A549 (cell line): ENCODE measurements at regions not wholly inside any gene's neighbourhood (a gene's known extent, or its start where the extent isn't known, plus 50 kb on each side); places are given as distances from the start of the nearest gene placed in this dataset.

ENCODE experiments used
- ATAC-seq, 2 experiments: fragments of 200-7000 bp in 1 of 2; fragments of >200 bp in 1 of 2; cut with Nextera tagmentation in 1 of 2; cut with Tn5 transposase in 1 of 2; 3 replicates each; pipeline versions ENCODE4 v1.8.0 to v1.9.1; 2018 to 2020; ENCODE audit warnings: mild to moderate bottlenecking in 1 of 2, moderate library complexity in 1 of 2
- CTCF ChIA-PET: fragments of 300-600 bp; sonication (Branson Sonifier 250); formaldehyde crosslinking; extraction: SDS; loops from one replicate; lab custom pipeline; 2021; ENCODE audit warnings: antibody characterized with exemption, inconsistent platforms; lab: Yijun Ruan, JAX
- POLR2A ChIA-PET: fragments of 350-600 bp; formaldehyde crosslinking; extraction: SDS; loops from one replicate; lab custom pipeline; 2021; ENCODE audit warnings: antibody characterized with exemption, inconsistent platforms; lab: Yijun Ruan, JAX
- DNase-seq, 2 experiments: peaks; one replicate each; pipeline versions ENCODE4 v3.0.0 to v3.0.0-alpha.2; 2011 to 2016; ENCODE audit warnings: low read depth in 1 of 2, low spot score in 1 of 2
- FAIRE-seq: peaks from 2 replicates; lab custom pipeline; 2011; peaks lifted over from hg19 to GRCh38; lab: Jason Lieb, UNC
- H3K27ac ChIP-seq, 2 experiments: fragments of >200 bp; sonication (Bioruptor Twin); formaldehyde crosslinking; 3 replicates each; pipeline ENCODE4 v1.5.1; 2016 to 2017
- H3K4me1 ChIP-seq: fragments of >200 bp; sonication (Bioruptor Twin); formaldehyde crosslinking; 3 replicates; pipeline ENCODE4 v1.6.1; 2016
- H3K4me2 ChIP-seq: fragments of >200 bp; sonication (Bioruptor Twin); formaldehyde crosslinking; 3 replicates; pipeline ENCODE4 v1.6.1; 2016
- H3K4me3 ChIP-seq: fragments of >200 bp; sonication (Bioruptor Twin); formaldehyde crosslinking; 3 replicates; pipeline ENCODE4 v1.5.1; 2016
- H3K9me3 ChIP-seq: fragments of >200 bp; sonication (Bioruptor Twin); formaldehyde crosslinking; 3 replicates; pipeline ENCODE4 v1.6.1; 2016
- CBX2 ChIP-seq: fragments of 200-600 bp; sonication (generic); IDR thresholded peaks from 2 replicates; pipeline ENCODE4 v1.6.1; 2016; ENCODE audit warnings: low read depth, mild to moderate bottlenecking, borderline replicate concordance
- CBX8 ChIP-seq: fragments of 200-600 bp; sonication (generic); IDR thresholded peaks from 2 replicates; pipeline ENCODE4 v1.6.1; 2016
- CEBPB ChIP-seq, 2 experiments: fragments of >200 bp in 1 of 2; sonication (Bioruptor Twin) in 1 of 2; formaldehyde crosslinking in 1 of 2; IDR thresholded peaks; 2 replicates each; pipeline ENCODE4 v1.6.1; 2012 to 2016
- CHD2 ChIP-seq: fragments of 150-350 bp; IDR thresholded peaks from 2 replicates; pipeline ENCODE4 v1.6.1; 2014; ENCODE audit warnings: low read length; ENCODE audit not compliant: partially characterized antibody
- CHD4 ChIP-seq: fragments of 200-600 bp; sonication (generic); IDR thresholded peaks from 2 replicates; pipeline ENCODE4 v1.6.1; 2016; ENCODE audit warnings: antibody characterized with exemption, mild to moderate bottlenecking, borderline replicate concordance
- EHF ChIP-seq: fragments of 250-450 bp; sonication (Bioruptor Pico); IDR thresholded peaks from 2 replicates; pipeline ENCODE4 v1.5.0; 2020; ENCODE audit warnings: mild to moderate bottlenecking
- EP300 ChIP-seq, 2 experiments: fragments of >200 bp; sonication (Bioruptor Twin); formaldehyde crosslinking; IDR thresholded peaks; 2 replicates in 1 of 2; 3 replicates in 1 of 2; pipeline ENCODE4 v1.6.1; 2016 to 2017
- ESRRA ChIP-seq: fragments of 150-350 bp; IDR thresholded peaks from 2 replicates; pipeline ENCODE4 v1.6.1; 2014; ENCODE audit warnings: mild to moderate bottlenecking, low read length, borderline replicate concordance
- GATA3 ChIP-seq: IDR thresholded peaks from 2 replicates; pipeline ENCODE4 v1.6.1; 2012; ENCODE audit warnings: borderline replicate concordance
- HEYL ChIP-seq: fragments of 250-450 bp; sonication (Bioruptor Pico); IDR thresholded peaks from 2 replicates; pipeline ENCODE4 v1.8.0; 2021; ENCODE audit warnings: mild to moderate bottlenecking, moderate library complexity
- HOXB13 ChIP-seq: fragments of 250-450 bp; sonication (Bioruptor Pico); IDR thresholded peaks from 2 replicates; pipeline ENCODE4 v1.5.0; 2020; ENCODE audit warnings: low read depth, mild to moderate bottlenecking, moderate library complexity
- JUN ChIP-seq, 2 experiments: fragments of >200 bp; sonication (Bioruptor Twin); formaldehyde crosslinking; IDR thresholded peaks; 2 replicates in 1 of 2; 3 replicates in 1 of 2; pipeline ENCODE4 v1.6.1; 2016 to 2017
- MAX ChIP-seq: IDR thresholded peaks from 2 replicates; pipeline ENCODE4 v1.6.1; 2012
- POLR2A ChIP-seq: IDR thresholded peaks from 2 replicates; pipeline ENCODE4 v1.6.1; 2012; ENCODE audit warnings: mild to moderate bottlenecking, low read length
- POLR2AphosphoS2 ChIP-seq: conservative IDR thresholded peaks from 2 replicates; pipeline ENCODE4 v1.6.1; 2012; ENCODE audit warnings: low read length, improper control_type of control experiment, inconsistent platforms
- SMC3 ChIP-seq: fragments of >200 bp; sonication (Bioruptor Twin); formaldehyde crosslinking; IDR thresholded peaks from 3 replicates; pipeline ENCODE4 v1.6.1; 2018; ENCODE audit warnings: inconsistent platforms
- TP53 ChIP-seq: fragments of 250-450 bp; sonication (Bioruptor Pico); IDR thresholded peaks from 2 replicates; pipeline ENCODE4 v1.5.0; 2021; ENCODE audit warnings: mild to moderate bottlenecking, moderate library complexity
- ZFP36 ChIP-seq: fragments of 450-650 bp; IDR thresholded peaks from 2 replicates; pipeline ENCODE4 v1.6.1; 2014; ENCODE audit warnings: borderline replicate concordance; ENCODE audit not compliant: partially characterized antibody
- WGBS: methylation state at CpG from one replicate; pipeline ENCODE4 v1.1.6; 2017; ENCODE audit errors: missing lambda C conversion rate; 5-methylcytosine and 5-hydroxymethylcytosine counted together
- TF ChIP-seq, protein P1 (sequence below): fragments of >200 bp; sonication (Bioruptor Twin); formaldehyde crosslinking; IDR thresholded peaks from 3 replicates; pipeline ENCODE4 v1.5.1; 2016
- TF ChIP-seq, protein P2 (sequence below): fragments of 250-450 bp; sonication (Bioruptor Pico); IDR thresholded peaks from 2 replicates; pipeline ENCODE4 v1.5.0; 2020; ENCODE audit warnings: low read depth, mild to moderate bottlenecking, moderate library complexity

DNA sequence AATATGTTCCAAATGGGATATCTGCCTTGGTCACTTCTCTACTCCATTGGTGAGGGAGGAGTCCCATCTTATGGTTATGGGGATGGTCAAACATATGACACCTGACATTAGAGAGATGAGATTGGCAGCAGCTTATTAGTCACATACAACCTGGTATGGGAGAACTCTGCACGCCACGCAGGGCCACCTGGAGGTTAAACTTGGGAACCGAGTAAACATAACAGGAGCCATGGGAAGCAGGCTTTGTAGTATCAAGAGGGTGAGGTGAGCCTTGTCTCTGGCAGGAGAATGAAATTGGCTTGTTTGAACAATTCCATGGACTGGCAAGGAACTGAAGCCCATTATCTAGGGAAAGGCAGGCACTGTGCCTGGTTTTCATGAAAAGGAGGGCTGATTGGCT is 238.7 kb upstream of the ELAC2 start:
- H3K4me2 ChIP-seq = no peak overlapping the region
- H3K27ac ChIP-seq = no peak overlapping the region
- H3K9me3 ChIP-seq = no peaks in the 10 kb centered on the region
- TF ChIP-seq CHD2 (no peak), CEBPB (IDR thresholded peaks at IDR 0.05) (no peak), JUN (IDR thresholded peaks at IDR 0.05) (no peak)
- TF ChIP-seq, protein P1, sequence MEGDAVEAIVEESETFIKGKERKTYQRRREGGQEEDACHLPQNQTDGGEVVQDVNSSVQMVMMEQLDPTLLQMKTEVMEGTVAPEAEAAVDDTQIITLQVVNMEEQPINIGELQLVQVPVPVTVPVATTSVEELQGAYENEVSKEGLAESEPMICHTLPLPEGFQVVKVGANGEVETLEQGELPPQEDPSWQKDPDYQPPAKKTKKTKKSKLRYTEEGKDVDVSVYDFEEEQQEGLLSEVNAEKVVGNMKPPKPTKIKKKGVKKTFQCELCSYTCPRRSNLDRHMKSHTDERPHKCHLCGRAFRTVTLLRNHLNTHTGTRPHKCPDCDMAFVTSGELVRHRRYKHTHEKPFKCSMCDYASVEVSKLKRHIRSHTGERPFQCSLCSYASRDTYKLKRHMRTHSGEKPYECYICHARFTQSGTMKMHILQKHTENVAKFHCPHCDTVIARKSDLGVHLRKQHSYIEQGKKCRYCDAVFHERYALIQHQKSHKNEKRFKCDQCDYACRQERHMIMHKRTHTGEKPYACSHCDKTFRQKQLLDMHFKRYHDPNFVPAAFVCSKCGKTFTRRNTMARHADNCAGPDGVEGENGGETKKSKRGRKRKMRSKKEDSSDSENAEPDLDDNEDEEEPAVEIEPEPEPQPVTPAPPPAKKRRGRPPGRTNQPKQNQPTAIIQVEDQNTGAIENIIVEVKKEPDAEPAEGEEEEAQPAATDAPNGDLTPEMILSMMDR = no peak
- WGBS = 0% methylated on average over 3 of the region's 3 CpGs
- no peak for ATAC-seq
- no peaks in the 10 kb centered on the region for H3K4me1 ChIP-seq
- no peak overlapping the region for H3K4me3 ChIP-seq
- POLR2A ChIA-PET = no interaction called here
- DNase-seq = peak in 1 of 2 experiments; percentile 4
- CTCF ChIA-PET = no interaction called here
- no peak for FAIRE-seq

DNA sequence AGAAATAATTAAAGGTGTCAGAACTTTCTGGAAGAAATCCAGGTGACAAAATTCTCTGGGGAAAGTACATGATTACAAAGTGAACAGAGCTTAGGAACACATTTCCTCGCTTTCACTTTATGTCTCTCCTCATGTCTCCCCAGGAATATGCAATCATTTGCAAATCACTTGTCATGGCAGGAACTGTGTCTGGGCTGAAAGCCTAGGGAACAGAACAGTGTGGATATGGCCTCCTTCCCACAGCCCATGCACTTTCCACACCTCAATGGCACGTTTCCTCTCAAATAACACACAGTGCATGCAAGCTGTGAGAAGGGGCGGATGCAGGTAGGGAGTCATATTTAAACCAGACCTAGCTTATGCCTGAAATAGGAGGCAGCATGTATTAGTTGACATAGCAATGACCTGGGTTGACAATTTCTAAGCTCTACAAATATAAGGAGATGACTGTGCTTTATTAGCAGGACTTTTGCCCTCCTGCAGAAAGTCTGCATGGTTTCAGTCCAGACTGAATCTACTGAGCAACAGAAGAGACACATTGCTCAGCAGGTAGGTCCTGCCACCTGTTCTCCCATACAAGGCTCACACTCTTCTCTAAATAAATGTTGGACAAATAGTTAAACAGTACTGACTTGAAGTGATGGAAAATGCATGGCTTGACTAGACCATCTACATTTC is 236.0 kb upstream of the ELAC2 start:
- POLR2A ChIA-PET = no interaction called here
- H3K4me3 ChIP-seq = no peak overlapping the region
- H3K27ac ChIP-seq = no peak overlapping the region
- CTCF ChIA-PET = no interaction called here
- TF ChIP-seq, protein P1 = no peak
- TF ChIP-seq SMC3 = no peak
- H3K4me2 ChIP-seq = no peak overlapping the region
- FAIRE-seq (no peak), ATAC-seq (no peak), DNase-seq (no peak)
- H3K4me1 ChIP-seq = no peaks in the 10 kb centered on the region
- 0% methylated on average over 3 of the region's 3 CpGs for WGBS
- H3K9me3 ChIP-seq = peaks cover 6% of the 10 kb centered on the region; the same call in 1 of the 3 replicates

DNA sequence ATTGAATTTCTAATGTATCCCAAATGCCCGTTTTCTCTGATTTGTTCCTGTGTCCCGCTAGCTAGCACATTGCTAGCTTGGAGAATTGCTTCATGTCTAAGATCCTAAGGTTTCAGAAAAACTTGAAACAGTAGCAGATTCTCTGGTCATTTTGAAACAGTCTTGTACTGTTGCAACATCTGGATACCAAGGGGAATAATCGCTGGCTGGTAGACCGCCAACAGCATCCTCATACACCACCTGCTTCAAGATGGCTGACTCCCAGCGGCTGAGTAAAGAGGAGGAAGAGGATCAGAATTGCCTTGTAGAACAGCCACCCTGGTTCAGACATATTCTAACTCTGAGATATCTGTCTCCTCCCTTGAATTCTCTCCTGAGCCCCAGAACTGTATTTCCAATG is 226.7 kb upstream of the ELAC2 start:
- ChIA-PET POLR2A (no interaction called here), CTCF (interaction anchor here (0.9 kb wide), 1 partner anchor 12 kb away, joined by 4 read pairs; no protein-coding TSS in a partner anchor)
- no peak overlapping the region for H3K4me2 ChIP-seq
- H3K4me1 ChIP-seq = no peaks in the 10 kb centered on the region
- DNase-seq (no peak), FAIRE-seq (no peak), ATAC-seq (no peak)
- no peak overlapping the region for H3K27ac ChIP-seq
- H3K4me3 ChIP-seq = no peak overlapping the region
- TF ChIP-seq EP300 (IDR thresholded peaks at IDR 0.05) (no peak), CHD2 (no peak), HOXB13 (CRISPR knock-in tag) (no peak), POLR2A (no peak), MAX (no peak), ZFP36 (no peak), EHF (CRISPR knock-in tag) (no peak), TP53 (CRISPR knock-in tag) (no peak), POLR2AphosphoS2 (no peak), CBX2 (no peak), CHD4 (no peak), HEYL (CRISPR knock-in tag) (no peak), GATA3 (no peak), ESRRA (no peak), CEBPB (IDR thresholded peaks at IDR 0.05) (no peak), CBX8 (no peak)
- TF ChIP-seq, protein P2, sequence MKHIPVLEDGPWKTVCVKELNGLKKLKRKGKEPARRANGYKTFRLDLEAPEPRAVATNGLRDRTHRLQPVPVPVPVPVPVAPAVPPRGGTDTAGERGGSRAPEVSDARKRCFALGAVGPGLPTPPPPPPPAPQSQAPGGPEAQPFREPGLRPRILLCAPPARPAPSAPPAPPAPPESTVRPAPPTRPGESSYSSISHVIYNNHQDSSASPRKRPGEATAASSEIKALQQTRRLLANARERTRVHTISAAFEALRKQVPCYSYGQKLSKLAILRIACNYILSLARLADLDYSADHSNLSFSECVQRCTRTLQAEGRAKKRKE (CRISPR knock-in tag) = no peak
- TF ChIP-seq, protein P1 = no peak
- no peaks in the 10 kb centered on the region for H3K9me3 ChIP-seq
- WGBS = 0% methylated on average over 5 of the region's 5 CpGs
